ENCODE measurements at regions not wholly inside any gene's neighbourhood (a gene's known extent, or its start where the extent isn't known, plus 50 kb on each side); places are given as distances from the start of the nearest gene placed in this dataset.

DNA sequence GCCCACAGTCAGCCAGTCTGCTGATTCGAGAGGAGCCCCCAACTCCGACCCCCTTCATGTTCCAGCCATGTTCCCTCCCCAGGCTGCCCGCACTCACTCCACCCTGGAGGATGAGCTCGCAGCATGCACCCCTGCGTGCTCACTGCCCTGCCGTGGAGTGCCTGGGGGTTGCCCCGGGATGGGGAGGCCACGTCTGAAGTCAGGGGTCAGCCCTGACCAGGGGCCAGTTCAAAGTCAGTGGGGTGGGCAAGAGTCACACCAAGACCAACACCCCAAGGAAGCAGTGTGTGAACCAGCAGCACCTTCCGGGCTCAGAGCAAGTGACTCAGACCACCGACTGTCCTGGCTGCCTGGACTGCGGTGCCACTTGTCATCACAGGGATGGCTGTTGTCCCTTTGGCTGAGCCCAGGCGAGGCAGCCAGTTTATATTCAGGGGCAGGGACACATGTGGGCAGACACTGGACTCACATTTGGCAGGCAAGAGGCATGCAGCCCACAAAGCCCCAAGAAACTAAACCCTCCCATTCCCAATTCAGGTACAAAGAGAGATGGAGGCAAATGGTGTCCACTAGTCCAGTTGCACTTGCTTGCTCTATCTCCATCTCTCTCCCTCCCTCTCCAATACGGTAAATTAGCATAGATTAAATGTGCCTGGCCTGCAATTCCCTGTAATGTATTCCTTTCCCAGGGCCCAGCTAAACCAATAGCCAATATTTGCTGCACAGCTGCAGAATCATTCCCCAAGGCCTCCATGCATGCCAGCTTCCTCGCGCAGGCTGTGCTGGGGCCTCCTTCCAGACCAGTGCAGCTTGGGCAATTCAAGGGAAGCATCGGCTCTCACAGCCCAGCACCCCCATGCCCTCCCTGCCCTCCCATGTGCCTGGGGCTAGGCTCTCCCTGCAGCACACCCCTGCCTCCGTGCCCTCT is 135.7 kb upstream of the IQSEC1 start:
- TF ChIP-seq EZH2phosphoT487 (IDR thresholded peaks at IDR 0.05; ENCODE audit: unreplicated experiment) (no peak), CREB1 (CRISPR knock-in tag; IDR thresholded peaks at IDR 0.05; ENCODE audit: low read depth) (no peak), EZH2 (IDR thresholded peaks at IDR 0.05; ENCODE audit: low read depth, unreplicated experiment) (no peak), JUNB (IDR thresholded peaks at IDR 0.05; ENCODE audit: unreplicated experiment) (no peak), POLR2AphosphoS5 (IDR thresholded peaks at IDR 0.05; ENCODE audit: low read depth) (no peak), ZNF331 (CRISPR knock-in tag; IDR thresholded peaks at IDR 0.05; ENCODE audit: low read depth) (no peak), NANOG (IDR thresholded peaks at IDR 0.05; ENCODE audit: borderline replicate concordance) (no peak), STAT1 (IDR thresholded peaks at IDR 0.05; ENCODE audit: unreplicated experiment) (no peak)
- TF ChIP-seq, protein P1, sequence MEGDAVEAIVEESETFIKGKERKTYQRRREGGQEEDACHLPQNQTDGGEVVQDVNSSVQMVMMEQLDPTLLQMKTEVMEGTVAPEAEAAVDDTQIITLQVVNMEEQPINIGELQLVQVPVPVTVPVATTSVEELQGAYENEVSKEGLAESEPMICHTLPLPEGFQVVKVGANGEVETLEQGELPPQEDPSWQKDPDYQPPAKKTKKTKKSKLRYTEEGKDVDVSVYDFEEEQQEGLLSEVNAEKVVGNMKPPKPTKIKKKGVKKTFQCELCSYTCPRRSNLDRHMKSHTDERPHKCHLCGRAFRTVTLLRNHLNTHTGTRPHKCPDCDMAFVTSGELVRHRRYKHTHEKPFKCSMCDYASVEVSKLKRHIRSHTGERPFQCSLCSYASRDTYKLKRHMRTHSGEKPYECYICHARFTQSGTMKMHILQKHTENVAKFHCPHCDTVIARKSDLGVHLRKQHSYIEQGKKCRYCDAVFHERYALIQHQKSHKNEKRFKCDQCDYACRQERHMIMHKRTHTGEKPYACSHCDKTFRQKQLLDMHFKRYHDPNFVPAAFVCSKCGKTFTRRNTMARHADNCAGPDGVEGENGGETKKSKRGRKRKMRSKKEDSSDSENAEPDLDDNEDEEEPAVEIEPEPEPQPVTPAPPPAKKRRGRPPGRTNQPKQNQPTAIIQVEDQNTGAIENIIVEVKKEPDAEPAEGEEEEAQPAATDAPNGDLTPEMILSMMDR (conservative IDR thresholded peaks at IDR 0.05; ENCODE audit: low read depth in 2 of 2): no peak
- TF ChIP-seq, protein P2, sequence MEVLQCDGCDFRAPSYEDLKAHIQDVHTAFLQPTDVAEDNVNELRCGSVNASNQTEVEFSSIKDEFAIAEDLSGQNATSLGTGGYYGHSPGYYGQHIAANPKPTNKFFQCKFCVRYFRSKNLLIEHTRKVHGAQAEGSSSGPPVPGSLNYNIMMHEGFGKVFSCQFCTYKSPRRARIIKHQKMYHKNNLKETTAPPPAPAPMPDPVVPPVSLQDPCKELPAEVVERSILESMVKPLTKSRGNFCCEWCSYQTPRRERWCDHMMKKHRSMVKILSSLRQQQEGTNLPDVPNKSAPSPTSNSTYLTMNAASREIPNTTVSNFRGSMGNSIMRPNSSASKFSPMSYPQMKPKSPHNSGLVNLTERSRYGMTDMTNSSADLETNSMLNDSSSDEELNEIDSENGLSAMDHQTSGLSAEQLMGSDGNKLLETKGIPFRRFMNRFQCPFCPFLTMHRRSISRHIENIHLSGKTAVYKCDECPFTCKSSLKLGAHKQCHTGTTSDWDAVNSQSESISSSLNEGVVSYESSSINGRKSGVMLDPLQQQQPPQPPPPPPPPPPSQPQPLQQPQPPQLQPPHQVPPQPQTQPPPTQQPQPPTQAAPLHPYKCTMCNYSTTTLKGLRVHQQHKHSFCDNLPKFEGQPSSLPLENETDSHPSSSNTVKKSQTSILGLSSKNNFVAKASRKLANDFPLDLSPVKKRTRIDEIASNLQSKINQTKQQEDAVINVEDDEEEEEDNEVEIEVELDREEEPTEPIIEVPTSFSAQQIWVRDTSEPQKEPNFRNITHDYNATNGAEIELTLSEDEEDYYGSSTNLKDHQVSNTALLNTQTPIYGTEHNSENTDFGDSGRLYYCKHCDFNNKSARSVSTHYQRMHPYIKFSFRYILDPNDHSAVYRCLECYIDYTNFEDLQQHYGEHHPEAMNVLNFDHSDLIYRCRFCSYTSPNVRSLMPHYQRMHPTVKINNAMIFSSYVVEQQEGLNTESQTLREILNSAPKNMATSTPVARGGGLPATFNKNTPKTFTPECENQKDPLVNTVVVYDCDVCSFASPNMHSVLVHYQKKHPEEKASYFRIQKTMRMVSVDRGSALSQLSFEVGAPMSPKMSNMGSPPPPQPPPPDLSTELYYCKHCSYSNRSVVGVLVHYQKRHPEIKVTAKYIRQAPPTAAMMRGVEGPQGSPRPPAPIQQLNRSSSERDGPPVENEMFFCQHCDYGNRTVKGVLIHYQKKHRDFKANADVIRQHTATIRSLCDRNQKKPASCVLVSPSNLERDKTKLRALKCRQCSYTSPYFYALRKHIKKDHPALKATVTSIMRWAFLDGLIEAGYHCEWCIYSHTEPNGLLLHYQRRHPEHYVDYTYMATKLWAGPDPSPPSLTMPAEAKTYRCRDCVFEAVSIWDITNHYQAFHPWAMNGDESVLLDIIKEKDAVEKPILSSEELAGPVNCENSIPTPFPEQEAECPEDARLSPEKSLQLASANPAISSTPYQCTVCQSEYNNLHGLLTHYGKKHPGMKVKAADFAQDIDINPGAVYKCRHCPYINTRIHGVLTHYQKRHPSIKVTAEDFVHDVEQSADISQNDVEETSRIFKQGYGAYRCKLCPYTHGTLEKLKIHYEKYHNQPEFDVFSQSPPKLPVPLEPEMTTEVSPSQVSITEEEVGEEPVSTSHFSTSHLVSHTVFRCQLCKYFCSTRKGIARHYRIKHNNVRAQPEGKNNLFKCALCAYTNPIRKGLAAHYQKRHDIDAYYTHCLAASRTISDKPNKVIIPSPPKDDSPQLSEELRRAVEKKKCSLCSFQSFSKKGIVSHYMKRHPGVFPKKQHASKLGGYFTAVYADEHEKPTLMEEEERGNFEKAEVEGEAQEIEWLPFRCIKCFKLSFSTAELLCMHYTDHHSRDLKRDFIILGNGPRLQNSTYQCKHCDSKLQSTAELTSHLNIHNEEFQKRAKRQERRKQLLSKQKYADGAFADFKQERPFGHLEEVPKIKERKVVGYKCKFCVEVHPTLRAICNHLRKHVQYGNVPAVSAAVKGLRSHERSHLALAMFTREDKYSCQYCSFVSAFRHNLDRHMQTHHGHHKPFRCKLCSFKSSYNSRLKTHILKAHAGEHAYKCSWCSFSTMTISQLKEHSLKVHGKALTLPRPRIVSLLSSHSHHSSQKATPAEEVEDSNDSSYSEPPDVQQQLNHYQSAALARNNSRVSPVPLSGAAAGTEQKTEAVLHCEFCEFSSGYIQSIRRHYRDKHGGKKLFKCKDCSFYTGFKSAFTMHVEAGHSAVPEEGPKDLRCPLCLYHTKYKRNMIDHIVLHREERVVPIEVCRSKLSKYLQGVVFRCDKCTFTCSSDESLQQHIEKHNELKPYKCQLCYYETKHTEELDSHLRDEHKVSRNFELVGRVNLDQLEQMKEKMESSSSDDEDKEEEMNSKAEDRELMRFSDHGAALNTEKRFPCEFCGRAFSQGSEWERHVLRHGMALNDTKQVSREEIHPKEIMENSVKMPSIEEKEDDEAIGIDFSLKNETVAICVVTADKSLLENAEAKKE (CRISPR knock-in tag; IDR thresholded peaks at IDR 0.05): no peak
- TF ChIP-seq, protein P3, sequence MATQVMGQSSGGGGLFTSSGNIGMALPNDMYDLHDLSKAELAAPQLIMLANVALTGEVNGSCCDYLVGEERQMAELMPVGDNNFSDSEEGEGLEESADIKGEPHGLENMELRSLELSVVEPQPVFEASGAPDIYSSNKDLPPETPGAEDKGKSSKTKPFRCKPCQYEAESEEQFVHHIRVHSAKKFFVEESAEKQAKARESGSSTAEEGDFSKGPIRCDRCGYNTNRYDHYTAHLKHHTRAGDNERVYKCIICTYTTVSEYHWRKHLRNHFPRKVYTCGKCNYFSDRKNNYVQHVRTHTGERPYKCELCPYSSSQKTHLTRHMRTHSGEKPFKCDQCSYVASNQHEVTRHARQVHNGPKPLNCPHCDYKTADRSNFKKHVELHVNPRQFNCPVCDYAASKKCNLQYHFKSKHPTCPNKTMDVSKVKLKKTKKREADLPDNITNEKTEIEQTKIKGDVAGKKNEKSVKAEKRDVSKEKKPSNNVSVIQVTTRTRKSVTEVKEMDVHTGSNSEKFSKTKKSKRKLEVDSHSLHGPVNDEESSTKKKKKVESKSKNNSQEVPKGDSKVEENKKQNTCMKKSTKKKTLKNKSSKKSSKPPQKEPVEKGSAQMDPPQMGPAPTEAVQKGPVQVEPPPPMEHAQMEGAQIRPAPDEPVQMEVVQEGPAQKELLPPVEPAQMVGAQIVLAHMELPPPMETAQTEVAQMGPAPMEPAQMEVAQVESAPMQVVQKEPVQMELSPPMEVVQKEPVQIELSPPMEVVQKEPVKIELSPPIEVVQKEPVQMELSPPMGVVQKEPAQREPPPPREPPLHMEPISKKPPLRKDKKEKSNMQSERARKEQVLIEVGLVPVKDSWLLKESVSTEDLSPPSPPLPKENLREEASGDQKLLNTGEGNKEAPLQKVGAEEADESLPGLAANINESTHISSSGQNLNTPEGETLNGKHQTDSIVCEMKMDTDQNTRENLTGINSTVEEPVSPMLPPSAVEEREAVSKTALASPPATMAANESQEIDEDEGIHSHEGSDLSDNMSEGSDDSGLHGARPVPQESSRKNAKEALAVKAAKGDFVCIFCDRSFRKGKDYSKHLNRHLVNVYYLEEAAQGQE (IDR thresholded peaks at IDR 0.05; ENCODE audit: unreplicated experiment): no peak
